Left ventricle myocardium inferior (tissue), 1 donor: ENCODE measurements at regions not wholly inside any gene's neighbourhood (a gene's known extent, or its start where the extent isn't known, plus 50 kb on each side); places are given as distances from the start of the nearest gene placed in this dataset.

Experiments
- DNase-seq: peaks from one replicate; pipeline ENCODE4 v3.0.0-alpha.2; 2020
- H3K27ac ChIP-seq: fragments of 200-600 bp; replicated peaks from 2 replicates; pipeline ENCODE4 v1.8.0; 2021
- H3K27me3 ChIP-seq: fragments of 200-600 bp; 2 replicates; pipeline ENCODE4 v1.8.0; 2021; ENCODE audit warnings: low read depth
- H3K36me3 ChIP-seq: fragments of 200-600 bp; 2 replicates; pipeline ENCODE4 v1.8.0; 2021
- H3K4me1 ChIP-seq: fragments of 200-600 bp; 2 replicates; pipeline ENCODE4 v1.8.0; 2021
- H3K4me3 ChIP-seq: fragments of 200-600 bp; 2 replicates; pipeline ENCODE4 v1.8.0; 2021; ENCODE audit warnings: mild to moderate bottlenecking, moderate library complexity
- H3K9me3 ChIP-seq: fragments of 200-600 bp; replicated peaks from 2 replicates; pipeline ENCODE4 v1.8.0; 2021
- CTCF ChIP-seq: fragments of 200-600 bp; IDR thresholded peaks from 2 replicates; pipeline ENCODE4 v1.8.0; 2021; ENCODE audit warnings: antibody characterized with exemption, mild to moderate bottlenecking, borderline replicate concordance
- intact Hi-C: fragments of 100-400 bp; cut with micrococcal nuclease; formaldehyde crosslinking; loops from one replicate; pipeline ENCODE4 v1.11.0; 2022
- donor health status: DM: no; HTN: yes; CAD: no; lungs with severe emphysema.

- Histone ChIP-seq H3K27ac (no peak overlapping the region), H3K4me3 (no peak overlapping the region), H3K9me3 (peaks cover 12% of the 10 kb centered on the region), H3K36me3 (no peaks in the 10 kb centered on the region), H3K4me1 (no peaks in the 10 kb centered on the region), H3K27me3 (no peaks in the 10 kb centered on the region)
- no peak for TF ChIP-seq CTCF
- intact Hi-C loops = no loop called here
- DNase-seq = no peak
Measured at GRCh38 chr18:75656035-75656434, 228.5 kb upstream of the SMIM21 start.

DNA sequence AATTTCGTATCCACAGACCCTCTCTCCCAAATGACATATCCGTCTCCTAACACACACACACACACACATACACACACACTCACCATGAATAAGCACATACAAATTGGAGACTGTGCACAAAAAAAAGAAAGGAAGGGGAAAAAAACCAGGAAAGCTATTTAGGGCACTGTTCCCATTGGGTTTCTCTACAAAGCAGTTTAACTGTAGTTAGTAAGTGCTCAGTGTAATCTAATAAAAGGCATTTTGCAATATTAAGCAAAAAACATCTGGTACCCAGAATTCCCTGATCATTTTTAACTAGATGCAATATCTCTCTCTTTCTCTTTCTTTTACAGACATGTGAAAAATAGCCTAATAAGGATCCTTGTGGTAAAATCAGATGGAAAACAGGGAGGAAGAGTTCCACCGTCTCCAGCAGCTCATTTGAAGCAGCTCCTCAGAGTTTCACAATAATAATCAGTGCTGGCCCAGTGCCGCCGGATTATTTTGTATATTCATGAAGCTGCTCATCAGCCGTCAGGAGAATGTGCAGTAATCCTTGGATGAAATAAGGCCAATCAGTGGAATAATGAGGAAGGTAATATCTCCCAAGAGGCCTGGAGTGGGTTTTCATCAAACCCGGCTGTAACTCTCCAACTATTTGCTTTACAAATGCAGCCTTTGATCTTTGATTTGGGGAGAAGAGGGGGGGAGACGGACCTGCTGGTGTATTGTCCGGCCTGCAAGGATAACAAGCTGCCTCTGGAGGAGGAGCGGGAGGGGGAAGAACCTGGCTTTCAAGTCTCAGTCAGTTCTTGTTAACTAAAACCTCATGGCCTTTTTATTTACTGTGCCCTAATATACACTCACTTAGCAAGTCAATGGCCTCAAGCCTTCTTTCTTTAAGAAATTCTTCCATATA, 227.6 kb upstream of the SMIM21 start:
- H3K4me3 ChIP-seq = no peak overlapping the region
- no peaks in the 10 kb centered on the region for H3K27me3 ChIP-seq
- no peak for TF ChIP-seq CTCF
- H3K4me1 ChIP-seq = no peaks in the 10 kb centered on the region
- H3K36me3 ChIP-seq = no peaks in the 10 kb centered on the region
- H3K9me3 ChIP-seq = peaks cover 2% of the 10 kb centered on the region
- peak; percentile 28 for DNase-seq
- H3K27ac ChIP-seq = no peak overlapping the region
- intact Hi-C loops = no loop called here

DNA sequence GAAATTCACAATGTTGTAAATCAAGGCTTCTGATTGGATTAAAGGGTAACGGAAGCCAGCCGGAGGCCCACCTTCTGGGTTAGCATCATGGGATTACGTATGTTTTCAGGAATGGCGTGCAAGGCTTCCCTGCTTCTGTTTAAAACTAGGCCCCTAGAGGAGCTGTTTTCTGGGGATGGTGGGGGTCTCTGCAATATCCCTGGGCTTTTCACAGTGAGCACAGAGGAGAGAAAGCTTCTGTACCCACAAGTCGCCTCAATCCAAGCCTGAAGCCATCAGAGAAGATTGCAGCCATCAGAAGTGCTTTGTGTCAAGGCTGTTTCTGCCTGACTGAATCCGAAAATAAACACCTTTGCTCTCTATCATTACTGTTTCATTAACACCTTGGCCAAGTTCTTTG, 226.9 kb upstream of the SMIM21 start:
- Histone ChIP-seq H3K27ac (no peak overlapping the region), H3K4me1 (no peaks in the 10 kb centered on the region)

GRCh38 chr18:75652528-75652927, 225.0 kb upstream of the SMIM21 start:
- DNase-seq = no peak
- no peak overlapping the region for H3K27ac ChIP-seq
- no peaks in the 10 kb centered on the region for H3K36me3 ChIP-seq
- H3K4me1 ChIP-seq = no peaks in the 10 kb centered on the region
- H3K4me3 ChIP-seq = no peak overlapping the region
- TF ChIP-seq CTCF = no peak
- no peaks in the 10 kb centered on the region for H3K27me3 ChIP-seq
- no peaks in the 10 kb centered on the region for H3K9me3 ChIP-seq
- intact Hi-C loops = no loop called here

More for the DNA sequence above, 226.9 kb upstream of the SMIM21 start:
- Histone ChIP-seq H3K27me3 (no peaks in the 10 kb centered on the region), H3K36me3 (no peaks in the 10 kb centered on the region), H3K9me3 (no peaks in the 10 kb centered on the region), H3K4me3 (no peak overlapping the region)
- no peak for DNase-seq
- no peak for TF ChIP-seq CTCF
- intact Hi-C loops = no loop called here

DNA sequence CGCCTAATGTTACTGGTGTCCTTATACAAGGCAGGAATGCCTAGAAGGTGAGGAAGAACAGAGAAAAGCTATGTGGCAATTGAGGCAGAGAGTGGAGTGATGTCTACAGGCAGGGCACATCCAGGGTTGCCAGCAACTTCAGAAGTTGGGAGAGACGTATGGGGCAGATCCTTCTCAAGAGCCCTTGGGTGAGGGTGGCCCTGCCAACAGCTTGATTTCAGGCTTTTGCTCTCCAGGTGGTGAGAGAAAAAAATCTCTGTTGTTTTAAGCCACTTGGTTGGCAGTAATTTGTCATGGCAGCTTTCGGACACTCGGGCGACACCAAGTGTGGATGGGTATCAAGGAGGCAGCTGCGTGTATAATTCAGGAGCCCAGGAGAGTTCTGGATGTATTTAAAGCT, 217.4 kb upstream of the SMIM21 start:
- no peak for TF ChIP-seq CTCF
- H3K9me3 ChIP-seq = peaks cover 23% of the 10 kb centered on the region
- intact Hi-C loops = no loop called here

More for the DNA sequence above, 217.4 kb upstream of the SMIM21 start:
- H3K27me3 ChIP-seq = no peaks in the 10 kb centered on the region
- H3K27ac ChIP-seq = no peak overlapping the region
- no peaks in the 10 kb centered on the region for H3K36me3 ChIP-seq
- H3K4me1 ChIP-seq = peaks cover under 1% of the 10 kb centered on the region
- H3K4me3 ChIP-seq = no peak overlapping the region
- DNase-seq = no peak
